ENCODE measurements at regions not wholly inside any gene's neighbourhood (a gene's known extent, or its start where the extent isn't known, plus 50 kb on each side); places are given as distances from the start of the nearest gene placed in this dataset.

DNA sequence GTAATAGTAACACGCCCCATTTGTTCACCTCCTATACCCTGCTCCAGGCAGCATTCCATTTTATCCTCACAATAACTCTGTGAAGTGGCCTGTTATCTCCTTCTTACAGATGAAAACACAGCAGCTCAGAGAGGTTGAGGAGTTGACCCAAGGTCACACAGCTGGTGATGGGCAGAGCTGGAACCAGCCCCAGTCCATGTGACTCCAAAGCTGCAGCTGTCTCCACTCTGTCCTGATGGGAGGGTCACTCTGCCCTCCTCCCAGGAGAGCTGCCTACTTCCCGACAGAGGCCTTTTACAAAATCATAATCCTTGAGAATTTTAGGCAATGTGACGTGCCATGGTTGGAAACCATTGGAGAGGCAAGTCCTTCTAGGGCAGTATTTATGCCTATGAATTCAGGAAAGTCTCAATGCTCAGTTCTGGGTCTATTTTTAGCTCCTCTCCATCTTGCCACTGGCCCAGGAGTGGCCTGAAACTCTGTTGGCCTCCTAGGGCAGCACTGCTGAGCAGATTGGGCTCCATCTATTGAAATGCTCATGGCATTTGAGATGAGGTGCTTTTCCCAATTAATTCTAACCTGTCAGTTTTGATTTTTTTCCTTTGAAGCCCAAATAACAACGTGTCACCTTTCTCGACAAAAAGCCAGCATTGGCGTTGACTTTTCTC, 50.1 kb upstream of the KCNK12 start:
- DNase-seq: no peak

Measured in anterior cingulate cortex (tissue), 58 donors.